ENCODE measurements at regions not wholly inside any gene's neighbourhood (a gene's known extent, or its start where the extent isn't known, plus 50 kb on each side); places are given as distances from the start of the nearest gene placed in this dataset.

DNA sequence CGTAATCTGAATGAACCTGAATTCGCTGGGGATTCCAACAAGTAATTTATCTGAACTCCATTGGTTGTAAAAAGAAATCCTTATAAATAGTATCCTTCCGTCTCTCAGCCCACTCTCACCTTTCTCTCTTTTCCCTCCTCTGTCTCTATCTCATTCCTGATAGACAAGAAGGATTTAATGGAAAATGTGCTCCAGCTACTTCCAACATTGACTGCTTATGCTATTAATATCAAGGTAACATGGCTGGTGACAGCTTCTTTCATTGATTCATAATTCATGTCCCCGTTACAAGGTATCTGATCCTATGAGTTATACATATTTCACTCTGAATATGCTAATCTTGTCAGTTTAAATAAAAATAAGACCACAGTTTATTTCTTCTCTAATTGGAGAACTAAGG, 326.8 kb downstream of the RASEF start:
- H3K4me3 ChIP-seq (ENCODE audit: low read length) = no peak overlapping the region
- TF ChIP-seq, protein P1, sequence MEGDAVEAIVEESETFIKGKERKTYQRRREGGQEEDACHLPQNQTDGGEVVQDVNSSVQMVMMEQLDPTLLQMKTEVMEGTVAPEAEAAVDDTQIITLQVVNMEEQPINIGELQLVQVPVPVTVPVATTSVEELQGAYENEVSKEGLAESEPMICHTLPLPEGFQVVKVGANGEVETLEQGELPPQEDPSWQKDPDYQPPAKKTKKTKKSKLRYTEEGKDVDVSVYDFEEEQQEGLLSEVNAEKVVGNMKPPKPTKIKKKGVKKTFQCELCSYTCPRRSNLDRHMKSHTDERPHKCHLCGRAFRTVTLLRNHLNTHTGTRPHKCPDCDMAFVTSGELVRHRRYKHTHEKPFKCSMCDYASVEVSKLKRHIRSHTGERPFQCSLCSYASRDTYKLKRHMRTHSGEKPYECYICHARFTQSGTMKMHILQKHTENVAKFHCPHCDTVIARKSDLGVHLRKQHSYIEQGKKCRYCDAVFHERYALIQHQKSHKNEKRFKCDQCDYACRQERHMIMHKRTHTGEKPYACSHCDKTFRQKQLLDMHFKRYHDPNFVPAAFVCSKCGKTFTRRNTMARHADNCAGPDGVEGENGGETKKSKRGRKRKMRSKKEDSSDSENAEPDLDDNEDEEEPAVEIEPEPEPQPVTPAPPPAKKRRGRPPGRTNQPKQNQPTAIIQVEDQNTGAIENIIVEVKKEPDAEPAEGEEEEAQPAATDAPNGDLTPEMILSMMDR (IDR thresholded peaks at IDR 0.05; ENCODE audit: insufficient read depth, low read depth, low read length, missing control alignments) = no peak
- no peak for DNase-seq (ENCODE audit: low read depth)

DNA sequence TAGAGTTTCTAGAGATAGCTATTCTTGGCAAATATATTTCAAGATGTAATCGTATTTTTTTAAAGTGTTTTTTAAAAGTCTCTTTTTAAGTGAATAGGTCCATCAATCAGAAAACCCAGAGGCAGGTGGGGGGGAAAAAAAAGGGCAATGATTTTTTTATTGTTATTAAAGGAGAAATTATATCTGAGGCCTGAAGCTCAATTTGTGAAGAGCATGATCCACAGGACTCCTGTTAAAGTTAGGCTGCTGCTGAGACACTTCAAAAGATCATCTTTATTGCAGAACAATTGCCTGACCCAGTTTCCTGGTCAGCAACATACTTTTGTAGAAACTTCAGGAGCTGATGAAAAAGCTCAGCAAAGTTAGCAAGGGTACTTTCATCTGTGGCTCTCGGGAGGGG, 326.2 kb downstream of the RASEF start:
- TF ChIP-seq, protein P1 (IDR thresholded peaks at IDR 0.05; ENCODE audit: insufficient read depth, low read depth, low read length, missing control alignments) = no peak
- no peak for DNase-seq (ENCODE audit: low read depth)
- H3K4me3 ChIP-seq (ENCODE audit: low read length) = no peak overlapping the region

DNA sequence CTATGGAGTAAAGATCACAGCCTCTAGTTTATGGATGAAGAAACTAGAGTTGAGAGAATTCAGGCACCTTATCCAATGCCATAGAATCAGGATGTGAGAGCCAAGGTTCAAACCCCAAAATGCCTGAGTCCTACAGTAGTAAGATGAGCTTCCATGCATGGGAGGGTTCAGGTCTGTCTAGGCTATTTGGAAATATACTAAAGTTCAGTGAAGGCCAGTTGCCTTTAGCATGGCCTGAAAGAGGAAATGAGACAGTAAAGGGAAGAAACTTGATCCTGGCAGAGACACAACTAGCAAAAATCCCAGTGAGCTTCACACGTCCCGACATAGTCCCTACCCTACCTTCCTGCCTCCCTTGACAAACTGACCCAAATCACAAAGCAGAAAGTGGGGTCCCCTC, 317.0 kb downstream of the RASEF start:
- no peak overlapping the region for H3K4me3 ChIP-seq (ENCODE audit: low read length)
- no peak for DNase-seq (ENCODE audit: low read depth)
- TF ChIP-seq, protein P1 (IDR thresholded peaks at IDR 0.05; ENCODE audit: insufficient read depth, low read depth, low read length, missing control alignments) = no peak

DNA sequence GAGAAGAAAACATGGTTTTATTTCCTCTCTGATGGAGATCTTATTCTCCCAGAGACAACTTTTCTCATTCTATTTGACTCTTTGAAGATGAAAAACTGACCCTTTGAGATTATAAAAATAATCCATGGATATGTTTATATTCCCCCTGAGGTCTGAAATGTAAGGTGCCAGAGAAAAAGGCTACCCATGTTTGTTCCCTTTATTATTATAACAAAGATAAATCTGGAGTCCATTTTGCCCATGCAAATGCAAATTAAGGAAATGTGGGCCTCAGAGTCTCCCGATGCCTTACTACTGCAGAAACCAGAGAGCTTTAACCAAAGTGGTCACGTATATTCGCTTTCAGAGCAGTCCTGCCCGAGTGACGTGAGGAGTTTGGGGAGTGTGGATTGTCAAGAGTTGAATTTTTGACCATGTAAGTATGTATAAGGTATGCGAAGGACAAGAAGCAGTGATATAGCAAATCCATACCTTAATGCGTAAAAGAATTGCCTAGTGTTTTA, 312.5 kb downstream of the RASEF start:
- TF ChIP-seq, protein P1 (IDR thresholded peaks at IDR 0.05; ENCODE audit: insufficient read depth, low read depth, low read length, missing control alignments) = no peak
- no peak for DNase-seq (ENCODE audit: low read depth)
- no peak overlapping the region for H3K4me3 ChIP-seq (ENCODE audit: low read length)

DNA sequence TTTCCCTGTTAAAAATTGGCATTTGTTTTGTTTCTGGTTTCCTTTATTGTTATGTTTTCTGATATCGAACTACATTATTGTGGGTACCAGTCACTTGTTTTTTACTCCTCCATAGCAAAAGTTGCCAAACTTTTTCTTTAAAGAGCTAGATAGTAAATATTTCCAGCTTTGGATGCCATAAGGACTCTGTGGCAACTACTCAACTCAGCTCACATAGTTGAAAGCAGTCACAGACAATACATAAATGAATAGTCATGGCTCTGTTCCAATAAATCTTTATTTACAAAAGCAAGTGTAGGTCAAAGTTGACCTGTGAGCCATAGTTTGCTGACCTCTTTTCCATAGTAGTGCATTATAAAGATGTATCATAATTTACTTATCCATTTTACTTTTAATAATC, 305.0 kb downstream of the RASEF start:
- no peak for DNase-seq (ENCODE audit: low read depth)
- TF ChIP-seq, protein P1 (IDR thresholded peaks at IDR 0.05; ENCODE audit: insufficient read depth, low read depth, low read length, missing control alignments) = no peak
- no peak overlapping the region for H3K4me3 ChIP-seq (ENCODE audit: low read length)

DNA sequence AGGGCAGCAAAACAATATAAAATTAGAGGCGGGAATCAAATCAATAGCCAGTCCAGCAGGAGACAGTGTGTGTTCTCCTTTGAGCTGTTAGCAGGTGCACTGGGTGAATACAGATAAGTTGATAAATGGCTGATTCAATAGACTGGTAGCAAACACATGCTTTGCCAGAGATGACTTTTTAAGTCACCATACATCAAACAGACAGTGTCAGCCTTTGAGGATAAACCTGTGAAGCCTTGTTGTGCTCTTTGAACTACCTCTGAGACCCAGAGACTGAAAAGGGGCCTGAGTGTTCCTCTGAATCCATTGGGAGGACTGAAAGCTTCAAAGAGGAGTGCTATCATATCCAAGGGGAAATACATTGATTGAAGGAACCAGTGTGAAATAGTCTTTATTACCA, 301.9 kb downstream of the RASEF start:
- H3K4me3 ChIP-seq (ENCODE audit: low read length) = no peak overlapping the region
- TF ChIP-seq, protein P1 (IDR thresholded peaks at IDR 0.05; ENCODE audit: insufficient read depth, low read depth, low read length, missing control alignments) = no peak

DNA sequence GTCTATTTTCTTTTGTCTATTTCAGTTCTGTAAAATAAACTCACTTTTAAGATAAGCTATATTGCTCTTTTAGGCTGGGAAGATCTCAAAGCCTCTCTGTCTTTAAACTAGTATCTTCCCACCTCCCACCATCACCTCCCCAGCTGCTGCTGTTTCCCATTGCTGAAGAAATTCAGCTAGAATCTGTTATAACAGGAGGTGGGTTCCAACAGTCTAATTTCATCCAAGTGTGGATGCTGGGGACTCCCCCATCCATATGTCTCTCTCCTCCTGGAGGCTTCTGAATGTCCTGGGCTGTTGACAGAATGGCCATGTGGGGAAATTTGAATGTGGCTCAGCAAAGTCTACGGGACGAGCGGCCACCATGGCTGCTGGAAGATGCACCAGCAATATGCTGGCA, 301.0 kb downstream of the RASEF start:
- TF ChIP-seq, protein P1 (IDR thresholded peaks at IDR 0.05; ENCODE audit: insufficient read depth, low read depth, low read length, missing control alignments) = no peak
- H3K4me3 ChIP-seq (ENCODE audit: low read length) = no peak overlapping the region
- no peak for DNase-seq (ENCODE audit: low read depth)

More for the DNA sequence above, 301.9 kb downstream of the RASEF start:
- no peak for DNase-seq (ENCODE audit: low read depth)

All from epithelial cell of esophagus (primary cell).